ENCODE measurements at regions not wholly inside any gene's neighbourhood (a gene's known extent, or its start where the extent isn't known, plus 50 kb on each side); places are given as distances from the start of the nearest gene placed in this dataset.

- no peak for TF ChIP-seq CTCF (conservative IDR thresholded peaks at IDR 0.05 in 1 of 2, IDR thresholded peaks at IDR 0.05 in 1 of 2; ENCODE audit: extremely low read depth in 1 of 2, insufficient read depth in 1 of 2, low read depth in 1 of 2, low read length in 2 of 2)
- no peak for TF ChIP-seq EZH2 (IDR thresholded peaks at IDR 0.05; ENCODE audit: borderline replicate concordance, low read length)
These were observed 99.1 kb upstream of the TMCC3 start for GRCh38 chr12:94749455-94749854.
